ENCODE measurements at regions not wholly inside any gene's neighbourhood (a gene's known extent, or its start where the extent isn't known, plus 50 kb on each side); places are given as distances from the start of the nearest gene placed in this dataset.

- no peak for TF ChIP-seq POLR2A (IDR thresholded peaks at IDR 0.05)
- no peak for TF ChIP-seq CTCF (IDR thresholded peaks at IDR 0.05)
- no peak for TF ChIP-seq POLR2AphosphoS5 (IDR thresholded peaks at IDR 0.05)
- H3K4me1 ChIP-seq = no peaks in the 10 kb centered on the region
- no peak overlapping the region for H3K27ac ChIP-seq
- no peaks in the 10 kb centered on the region for H3K27me3 ChIP-seq
- H3K9me3 ChIP-seq = no peaks in the 10 kb centered on the region
- H3K36me3 ChIP-seq = no peaks in the 10 kb centered on the region
- intact Hi-C loops (cut with DNase I; ENCODE audit: low total_unique reads) = no loop called here
- H3K4me3 ChIP-seq = no peak overlapping the region
- no peak for DNase-seq (ENCODE audit: low spot score in 2 of 2)
Measured at GRCh38 chr9:7871977-7872730, 72.6 kb upstream of the DMAC1 start.

GRCh38 chr9:7869340-7869739 is 69.8 kb upstream of the DMAC1 start:
- intact Hi-C loops (cut with DNase I; ENCODE audit: low total_unique reads) = no loop called here
- DNase-seq (ENCODE audit: low spot score in 2 of 2) = no peak

GRCh38 chr9:7862170-7862569 is 62.6 kb upstream of the DMAC1 start:
- intact Hi-C loops (cut with DNase I; ENCODE audit: low total_unique reads) = no loop called here
- Histone ChIP-seq H3K27me3 (no peaks in the 10 kb centered on the region), H3K27ac (no peak overlapping the region), H3K4me3 (no peak overlapping the region), H3K9me3 (no peaks in the 10 kb centered on the region), H3K4me1 (no peaks in the 10 kb centered on the region), H3K36me3 (no peaks in the 10 kb centered on the region)
- no peak for DNase-seq (ENCODE audit: low spot score in 2 of 2)
- TF ChIP-seq CTCF (IDR thresholded peaks at IDR 0.05) (no peak), POLR2AphosphoS5 (IDR thresholded peaks at IDR 0.05) (no peak), POLR2A (IDR thresholded peaks at IDR 0.05) (no peak)

More at GRCh38 chr9:7869340-7869739, 69.8 kb upstream of the DMAC1 start:
- Histone ChIP-seq H3K4me1 (no peaks in the 10 kb centered on the region), H3K9me3 (no peaks in the 10 kb centered on the region), H3K36me3 (no peaks in the 10 kb centered on the region), H3K4me3 (no peak overlapping the region), H3K27me3 (no peaks in the 10 kb centered on the region), H3K27ac (no peak overlapping the region)
- TF ChIP-seq POLR2AphosphoS5 (IDR thresholded peaks at IDR 0.05) (no peak), POLR2A (IDR thresholded peaks at IDR 0.05) (no peak), CTCF (IDR thresholded peaks at IDR 0.05) (no peak)

- Histone ChIP-seq H3K4me1 (no peaks in the 10 kb centered on the region), H3K36me3 (no peaks in the 10 kb centered on the region), H3K27me3 (no peaks in the 10 kb centered on the region), H3K4me3 (no peak overlapping the region), H3K27ac (no peak overlapping the region), H3K9me3 (no peaks in the 10 kb centered on the region)
- intact Hi-C loops (cut with DNase I; ENCODE audit: low total_unique reads) = no loop called here
- no peak for DNase-seq (ENCODE audit: low spot score in 2 of 2)
- TF ChIP-seq POLR2AphosphoS5 (IDR thresholded peaks at IDR 0.05) = no peak
- no peak for TF ChIP-seq POLR2A (IDR thresholded peaks at IDR 0.05)
- TF ChIP-seq CTCF (IDR thresholded peaks at IDR 0.05) = no peak
Measured at GRCh38 chr9:7861086-7861485, 61.5 kb upstream of the DMAC1 start.

GRCh38 chr9:7860335-7860709 is 60.7 kb upstream of the DMAC1 start:
- no peaks in the 10 kb centered on the region for H3K36me3 ChIP-seq
- H3K27ac ChIP-seq = no peak overlapping the region
- H3K9me3 ChIP-seq = no peaks in the 10 kb centered on the region
- intact Hi-C loops (cut with DNase I; ENCODE audit: low total_unique reads) = no loop called here
- H3K27me3 ChIP-seq = no peaks in the 10 kb centered on the region
- no peak for DNase-seq (ENCODE audit: low spot score in 2 of 2)
- TF ChIP-seq CTCF (IDR thresholded peaks at IDR 0.05) = no peak
- TF ChIP-seq POLR2A (IDR thresholded peaks at IDR 0.05) = no peak
- H3K4me3 ChIP-seq = no peak overlapping the region
- no peaks in the 10 kb centered on the region for H3K4me1 ChIP-seq
